ENCODE measurements at regions not wholly inside any gene's neighbourhood (a gene's known extent, or its start where the extent isn't known, plus 50 kb on each side); places are given as distances from the start of the nearest gene placed in this dataset.
"Not testable (repeated sequence)": the region's sequence is repeated elsewhere in the genome, so short reads cannot be mapped to it uniquely, and the experiment has no call there.

DNA sequence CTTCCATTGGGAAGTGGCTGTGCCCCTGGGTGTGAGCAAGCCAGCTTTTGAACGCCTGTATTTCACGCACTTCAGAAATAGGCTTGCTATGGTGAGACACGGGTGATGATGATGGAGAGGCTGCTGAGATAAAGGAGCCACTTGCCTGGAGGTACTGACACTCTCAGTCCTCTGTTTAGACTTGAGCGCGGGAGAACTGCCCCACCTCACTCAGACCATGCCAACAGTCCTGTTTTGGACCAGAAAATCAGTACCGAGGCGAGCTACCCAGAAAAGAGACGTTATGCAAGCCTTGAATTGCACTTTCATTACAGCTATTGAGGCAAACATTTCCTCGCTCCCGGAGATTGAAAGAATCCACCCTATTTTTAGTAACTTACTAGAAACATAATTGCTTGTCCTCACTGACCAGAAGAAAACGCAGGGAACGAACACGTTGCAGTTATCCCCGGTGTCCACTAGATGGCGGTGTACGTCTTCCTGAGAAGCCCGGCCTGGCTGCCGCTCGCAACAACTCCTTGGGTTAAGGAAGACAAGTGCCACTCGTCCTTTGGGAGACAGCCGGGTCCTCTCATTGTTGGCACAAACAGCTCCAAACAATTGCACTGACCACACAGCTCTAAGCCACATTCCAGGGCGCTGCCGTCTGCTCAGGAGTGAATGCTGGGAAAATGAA lies 142.4 kb downstream of the PSAT1 start:
- DNase-seq = no peak

DNA sequence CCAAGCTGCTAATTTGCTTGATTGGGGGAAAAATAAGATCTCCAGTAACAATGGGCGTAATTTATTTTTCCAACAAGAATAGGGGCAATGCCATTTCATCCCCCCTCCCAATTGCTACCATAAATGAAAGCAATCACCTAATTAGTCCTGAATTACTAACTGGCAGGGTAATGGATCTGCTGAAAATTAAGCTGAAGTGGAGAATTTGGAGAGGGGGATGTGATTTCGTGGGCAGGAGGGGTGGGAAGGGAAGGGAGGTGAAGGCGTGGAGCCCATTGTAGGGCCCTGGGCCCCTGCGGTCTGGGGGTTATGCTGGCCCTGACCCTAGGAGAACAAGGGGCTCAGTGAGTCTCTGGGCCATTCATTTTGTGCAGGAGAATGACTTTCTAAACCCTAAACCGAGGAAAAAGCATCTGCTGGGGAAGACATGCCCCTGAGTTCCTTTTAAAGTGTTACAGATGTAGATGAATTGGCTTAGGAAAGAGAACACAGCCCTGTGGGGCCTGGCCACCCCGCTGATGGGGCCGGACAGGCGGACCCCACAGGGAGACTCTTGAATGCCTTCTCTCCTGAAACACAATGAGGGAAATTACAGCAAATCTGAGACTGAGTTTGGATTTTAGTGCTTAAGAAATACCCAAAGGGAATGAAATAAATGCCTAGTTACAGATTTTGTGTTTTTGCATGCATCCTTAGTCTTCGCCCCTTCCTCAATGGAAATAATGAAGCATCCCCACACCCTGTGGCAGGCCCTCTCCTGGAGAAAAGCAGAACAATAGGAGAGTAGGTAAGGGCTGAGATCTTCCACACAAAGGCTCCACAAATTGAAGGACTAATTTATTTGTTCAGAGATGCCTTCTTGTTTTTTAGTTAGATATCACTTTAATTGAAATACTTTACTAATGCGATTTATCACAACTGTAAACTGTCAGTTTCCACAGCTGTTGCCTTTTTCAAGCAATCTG lies 143.2 kb downstream of the PSAT1 start:
- no peak for DNase-seq

DNA sequence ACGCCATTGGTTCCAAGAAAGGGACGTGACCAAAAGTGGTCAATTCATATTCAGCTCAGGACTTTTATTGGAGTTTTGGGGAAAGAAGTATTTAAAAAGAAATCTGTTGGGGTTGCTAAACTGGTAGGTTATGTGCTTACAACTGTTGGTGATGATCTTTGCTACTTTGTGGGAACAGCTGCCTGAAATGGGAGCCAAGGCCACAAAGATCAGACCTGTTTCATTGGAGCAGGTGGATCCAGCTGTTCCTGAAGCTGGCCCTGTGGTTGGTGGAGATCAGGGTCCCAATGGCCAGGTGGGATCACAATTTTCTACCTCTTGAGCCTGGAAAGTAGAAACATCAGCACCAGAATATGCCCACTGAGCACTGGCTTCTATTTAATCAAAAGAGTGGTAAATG lies 144.5 kb downstream of the PSAT1 start:
- no peak for DNase-seq

DNA sequence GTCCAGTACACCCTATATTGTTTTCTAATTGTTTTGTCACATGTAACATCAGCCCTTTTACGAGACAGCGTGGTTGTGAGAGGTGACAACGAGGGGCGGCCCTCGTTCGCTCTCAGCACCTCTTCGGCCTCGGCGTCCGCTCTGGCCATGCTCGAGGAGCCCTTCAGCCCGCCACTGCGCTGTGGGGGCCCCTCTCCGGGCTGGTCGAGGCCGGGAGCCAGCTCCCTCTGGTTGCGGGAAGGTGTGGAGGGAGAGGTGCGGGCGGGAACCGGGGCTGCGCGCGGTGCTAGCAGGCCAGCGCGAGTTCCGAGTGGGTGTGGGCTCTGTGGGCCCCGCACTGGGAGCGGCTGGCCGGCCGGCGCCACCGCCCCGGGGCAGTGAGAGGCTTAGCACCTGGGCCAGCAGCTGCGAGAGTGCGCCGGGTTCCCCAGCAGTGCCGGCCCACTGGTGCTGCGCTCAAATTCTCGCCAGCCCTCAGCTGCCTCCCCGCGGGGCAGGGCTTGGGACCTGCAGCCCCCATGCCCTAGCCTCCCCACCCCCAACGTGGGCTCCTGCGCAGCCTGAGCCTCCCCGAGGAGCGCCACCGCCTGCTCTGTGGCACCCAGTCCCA lies 145.0 kb downstream of the PSAT1 start:
- no peak for DNase-seq

DNA sequence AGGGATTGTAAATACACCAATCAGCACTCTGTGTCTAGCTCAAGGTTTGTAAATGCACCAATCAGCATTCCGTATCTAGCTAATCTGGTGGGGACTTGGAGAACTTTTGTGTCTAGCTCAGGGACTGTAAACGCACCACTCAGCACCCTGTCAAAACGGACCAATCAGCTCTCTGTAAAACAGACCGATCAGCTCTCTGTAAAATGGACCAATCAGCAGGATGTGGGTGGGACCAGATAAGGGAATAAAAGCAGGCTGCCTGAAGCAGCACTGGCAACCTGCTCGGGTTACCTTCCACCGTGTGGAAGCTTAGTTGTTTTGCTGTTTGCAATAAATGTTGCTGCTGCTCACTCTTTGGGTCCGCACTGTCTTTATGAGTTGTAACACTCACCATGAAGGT lies 145.7 kb downstream of the PSAT1 start:
- not testable (repeated sequence) for DNase-seq

DNA sequence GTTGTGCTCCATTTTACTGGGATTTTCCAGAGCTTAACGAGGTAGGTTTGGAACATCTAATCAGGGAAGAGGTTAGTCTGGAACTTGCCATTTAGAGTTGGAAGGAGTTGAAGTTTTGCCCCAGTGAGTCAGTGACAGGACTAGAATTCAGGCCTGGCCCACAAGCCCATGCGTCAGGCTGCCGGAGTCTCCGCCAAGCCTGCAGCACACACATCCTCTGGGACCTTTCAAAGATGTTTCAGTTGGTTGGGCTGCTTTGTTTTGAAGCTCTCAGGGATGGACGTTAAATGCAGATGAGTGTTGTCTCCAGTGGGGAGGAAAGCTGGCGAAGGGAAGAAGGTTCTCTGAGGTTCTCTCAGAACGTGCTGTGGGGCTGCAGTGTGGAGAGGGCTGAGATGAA lies 147.0 kb downstream of the PSAT1 start:
- DNase-seq = no peak

DNA sequence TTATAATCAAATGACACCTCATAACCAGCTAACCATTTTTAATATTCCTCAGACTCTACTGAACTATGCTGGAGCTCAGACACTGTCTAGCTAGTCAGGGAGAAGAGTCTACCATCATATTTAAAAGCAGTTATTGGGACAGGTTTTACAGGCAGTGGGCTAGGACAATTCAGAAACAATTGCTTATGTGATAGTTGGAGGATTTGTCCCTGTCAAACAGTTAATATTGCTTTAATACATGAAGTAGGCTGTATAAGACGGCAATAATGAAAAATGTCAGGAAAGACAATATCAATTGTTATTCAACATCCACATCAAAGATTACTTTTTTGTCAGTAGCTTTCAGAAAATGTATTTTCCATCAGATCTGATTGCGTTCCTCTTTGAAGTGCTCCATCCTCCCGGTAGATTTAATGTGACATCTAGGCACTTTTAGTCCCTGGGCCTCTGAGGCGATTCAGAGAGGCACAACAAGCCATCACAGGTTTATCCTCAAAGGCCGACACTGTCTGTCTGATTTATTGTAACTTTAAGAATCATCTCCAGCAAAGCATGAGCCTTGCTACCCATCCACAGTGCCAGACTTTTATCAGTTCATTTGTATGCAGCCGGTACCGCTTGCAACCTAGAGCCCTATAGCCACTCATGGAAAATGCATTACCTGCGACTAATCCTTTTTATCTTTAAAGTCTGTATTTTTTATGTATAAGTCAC lies 152.2 kb downstream of the PSAT1 start:
- DNase-seq = no peak

DNA sequence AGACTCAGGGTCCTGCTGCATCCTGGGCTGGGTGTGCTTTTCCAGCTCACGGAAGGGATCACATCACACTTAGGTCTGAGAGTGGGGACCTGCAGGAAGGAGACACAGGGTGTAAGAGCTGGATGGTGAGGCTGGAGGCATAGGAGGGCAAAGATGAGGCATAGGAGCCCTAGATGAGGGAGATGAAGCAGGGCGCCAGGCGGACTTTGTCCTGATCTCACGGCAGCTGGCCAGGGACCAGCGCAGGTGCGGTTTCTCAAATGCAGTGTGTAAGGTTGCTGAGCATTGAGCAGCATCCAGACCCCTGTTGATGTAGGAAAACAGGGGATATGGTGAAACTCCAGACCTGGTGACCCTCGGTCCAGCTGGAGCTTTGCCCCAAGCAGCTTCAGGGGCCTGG lies 156.5 kb downstream of the PSAT1 start:
- DNase-seq = no peak

DNA sequence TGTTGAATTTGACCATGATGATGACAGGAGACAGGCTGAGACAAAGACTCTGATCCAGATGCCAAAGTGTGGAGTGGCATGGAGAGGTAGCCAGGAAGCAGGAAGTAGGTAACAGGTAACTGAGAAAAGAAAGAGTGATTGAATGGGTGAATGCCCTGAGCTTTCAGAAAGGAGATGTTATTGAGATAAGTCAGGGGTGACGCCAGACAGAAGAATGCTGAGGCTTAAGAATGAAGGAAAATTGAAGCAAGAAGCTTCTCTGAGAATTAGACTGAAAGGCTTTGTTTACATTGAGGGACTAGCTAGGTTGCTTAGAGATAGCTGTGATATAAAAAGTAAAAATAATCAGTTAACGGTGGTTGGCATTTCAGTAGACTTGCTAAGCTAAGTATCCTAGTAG lies 165.7 kb downstream of the PSAT1 start:
- DNase-seq = no peak

DNA sequence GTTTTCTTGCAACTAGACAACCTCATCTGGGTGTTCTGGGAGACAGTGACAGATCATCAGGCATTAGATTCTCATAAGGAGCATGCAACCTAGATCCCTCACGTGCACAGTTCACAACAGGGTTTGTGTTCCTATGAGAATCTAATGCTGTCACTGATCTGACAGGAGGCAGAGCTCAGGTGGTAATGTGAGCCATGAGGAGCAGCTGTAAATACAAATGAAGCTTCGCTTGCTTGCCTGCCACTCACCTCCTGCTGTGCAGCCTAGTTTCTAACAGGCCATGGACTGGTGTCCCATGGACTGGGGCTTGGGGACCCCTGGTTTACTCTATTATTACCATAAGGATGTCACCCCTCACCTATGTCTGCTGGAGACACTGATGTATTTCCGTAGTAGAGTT lies 166.8 kb downstream of the PSAT1 start:
- no peak for DNase-seq

DNA sequence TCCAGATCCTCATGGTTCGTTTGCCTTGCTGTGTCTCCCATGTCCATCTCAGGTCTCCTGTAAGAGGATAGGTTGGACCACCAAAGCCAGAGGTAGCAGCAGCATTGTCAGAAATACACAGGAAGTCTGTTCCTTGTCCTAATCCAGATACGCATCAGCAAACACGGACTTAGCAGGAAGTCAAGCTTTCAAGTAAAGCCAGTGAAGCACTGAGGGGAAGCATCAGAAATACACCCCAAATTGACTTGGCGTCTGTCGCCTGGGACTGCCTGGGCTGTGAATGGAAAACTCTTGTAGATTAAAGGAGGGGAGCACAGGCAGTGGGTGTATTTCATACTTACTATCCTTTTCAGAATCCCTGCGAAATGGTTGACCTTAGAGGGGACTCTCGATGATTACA lies 171.3 kb downstream of the PSAT1 start:
- DNase-seq = no peak

DNA sequence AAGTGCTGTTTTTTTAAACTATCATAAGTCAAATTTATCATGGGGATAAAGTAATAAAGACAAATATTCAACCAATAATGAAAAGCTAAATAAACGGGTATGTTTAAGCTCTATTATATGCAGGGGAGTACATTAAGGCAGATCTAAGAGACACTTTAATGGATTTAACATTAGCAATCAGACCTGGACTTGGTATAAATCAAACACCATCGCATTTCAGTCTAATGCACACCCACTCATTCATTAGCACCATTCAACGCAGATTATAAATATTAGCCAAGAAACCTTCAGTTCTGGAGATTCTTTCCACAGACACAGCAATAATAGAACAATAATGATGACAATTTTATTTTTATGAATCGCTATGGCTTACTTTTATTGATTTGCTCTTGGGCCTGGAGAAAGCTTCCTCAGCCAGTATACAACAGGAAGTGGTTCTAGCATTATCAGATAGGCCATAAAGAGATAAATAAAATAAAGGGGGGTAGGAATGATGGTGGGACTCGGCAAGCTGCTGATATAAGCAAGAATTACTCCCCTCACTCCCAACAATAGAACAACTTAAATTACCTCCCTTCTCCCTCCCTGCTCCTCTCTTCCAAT lies 172.2 kb downstream of the PSAT1 start:
- DNase-seq = no peak

DNA sequence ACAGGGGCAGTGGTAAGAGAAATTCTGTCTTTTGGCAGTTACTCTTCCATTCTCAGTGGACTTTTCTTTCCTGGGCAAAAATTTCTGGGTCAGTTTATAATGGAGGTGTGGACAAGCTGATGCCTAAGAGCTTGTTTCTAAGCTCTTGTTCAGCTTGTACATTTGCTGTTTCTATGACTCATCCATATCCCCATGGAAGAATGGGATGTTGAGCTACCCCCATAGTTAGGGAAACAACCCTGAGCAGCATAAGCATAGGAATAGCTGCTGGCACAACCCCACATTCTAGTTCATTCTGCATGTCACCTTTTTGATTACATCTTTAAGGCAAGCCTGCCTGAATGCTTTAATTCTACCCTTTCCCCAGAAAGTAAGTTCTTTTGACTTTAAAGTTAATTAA lies 173.3 kb downstream of the PSAT1 start:
- DNase-seq = no peak

DNA sequence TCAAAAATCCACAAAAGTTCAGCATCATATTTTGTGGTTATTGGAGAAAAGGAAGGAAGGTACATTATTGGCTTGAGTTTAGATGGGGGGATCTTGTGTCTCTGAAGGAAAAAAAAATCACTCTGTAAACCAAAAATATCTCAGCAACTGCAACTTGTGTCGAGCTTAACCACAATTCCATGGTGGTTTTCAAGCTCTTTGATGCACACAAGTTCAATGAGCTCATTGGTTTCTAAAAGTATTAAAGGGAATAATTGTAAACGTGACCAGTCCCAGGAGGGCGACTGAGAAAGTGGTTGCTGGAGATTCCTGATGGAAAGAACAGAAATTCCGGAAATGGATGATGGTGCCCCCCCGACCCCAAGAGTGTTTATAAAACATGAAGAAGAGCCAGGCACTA lies 173.8 kb downstream of the PSAT1 start:
- DNase-seq = no peak

DNA sequence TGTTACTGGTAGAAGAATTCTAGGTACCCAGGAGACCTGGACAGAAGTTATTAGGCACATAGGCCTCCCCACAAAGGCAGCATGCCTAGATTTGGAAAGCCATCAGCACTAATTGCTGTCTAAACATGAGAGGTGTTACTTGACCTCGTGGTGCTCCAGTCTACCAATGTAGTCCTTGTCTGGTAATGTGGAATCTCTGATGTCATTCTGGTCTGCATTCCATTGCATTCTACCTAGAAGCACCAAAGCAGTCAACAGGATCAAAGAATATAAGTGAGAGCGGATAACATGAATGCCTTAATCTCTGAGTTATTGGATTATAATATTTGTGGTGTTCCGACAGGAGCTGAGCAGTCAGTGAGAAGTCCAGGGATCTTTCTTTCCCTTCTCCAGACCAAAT lies 175.2 kb downstream of the PSAT1 start:
- DNase-seq = no peak

DNA sequence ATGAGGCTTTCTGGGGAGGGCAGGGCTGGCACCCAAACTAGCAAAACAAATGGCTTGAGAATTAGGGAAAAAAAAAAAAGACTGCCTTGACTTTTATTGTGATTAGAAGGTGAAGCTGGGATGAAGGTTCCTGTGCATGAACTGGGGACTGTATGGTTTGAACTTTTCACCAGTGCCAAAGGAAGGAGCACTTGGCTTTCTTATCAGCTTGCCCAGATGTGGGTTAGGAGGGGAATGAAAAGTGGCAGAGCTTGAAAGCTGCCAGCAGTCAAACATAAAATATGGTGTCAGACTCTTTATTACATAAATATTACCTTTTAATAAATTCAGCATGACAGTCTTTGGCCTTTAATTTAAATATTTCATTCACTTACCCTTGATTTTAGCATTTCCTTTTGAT lies 182.5 kb downstream of the PSAT1 start:
- no peak for DNase-seq

DNA sequence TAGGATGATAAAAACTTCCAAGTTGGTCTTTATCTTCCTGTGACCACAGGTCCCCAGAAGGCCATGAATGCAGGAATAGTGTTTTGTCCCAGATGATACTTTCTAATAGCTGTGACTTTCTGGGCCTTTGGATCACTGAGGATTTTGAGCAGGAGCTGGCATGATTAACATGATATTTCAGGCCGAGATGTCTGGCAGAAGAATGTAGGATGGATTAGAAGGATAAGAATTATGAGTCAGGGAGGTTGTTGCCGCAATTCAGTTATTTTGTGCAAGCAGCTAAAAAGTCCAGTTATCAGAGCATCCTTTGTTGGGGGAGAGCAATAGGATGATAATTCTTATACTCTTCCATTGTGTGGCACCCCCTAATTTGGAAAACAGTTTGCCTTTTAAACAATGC lies 189.7 kb downstream of the PSAT1 start:
- DNase-seq = no peak

DNA sequence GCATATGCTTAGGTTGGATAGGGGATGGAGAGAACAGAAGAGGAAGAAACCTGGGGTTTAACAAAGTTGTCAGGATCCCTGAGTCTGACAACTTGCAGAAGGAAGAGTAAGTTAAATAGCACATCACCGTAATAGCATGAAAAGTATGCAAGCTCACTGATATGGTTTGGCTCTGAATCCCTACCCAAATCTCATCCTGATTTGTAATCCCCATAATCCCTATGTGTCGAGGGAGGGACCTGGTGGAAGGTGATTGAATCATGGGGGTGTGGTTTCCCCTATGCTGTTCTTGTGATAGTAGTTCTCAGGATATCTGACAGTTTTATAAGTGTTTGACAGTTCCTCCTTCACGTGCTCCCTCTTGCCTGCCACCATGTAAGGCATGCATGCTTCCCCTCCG lies 193.3 kb downstream of the PSAT1 start:
- no peak for DNase-seq

DNA sequence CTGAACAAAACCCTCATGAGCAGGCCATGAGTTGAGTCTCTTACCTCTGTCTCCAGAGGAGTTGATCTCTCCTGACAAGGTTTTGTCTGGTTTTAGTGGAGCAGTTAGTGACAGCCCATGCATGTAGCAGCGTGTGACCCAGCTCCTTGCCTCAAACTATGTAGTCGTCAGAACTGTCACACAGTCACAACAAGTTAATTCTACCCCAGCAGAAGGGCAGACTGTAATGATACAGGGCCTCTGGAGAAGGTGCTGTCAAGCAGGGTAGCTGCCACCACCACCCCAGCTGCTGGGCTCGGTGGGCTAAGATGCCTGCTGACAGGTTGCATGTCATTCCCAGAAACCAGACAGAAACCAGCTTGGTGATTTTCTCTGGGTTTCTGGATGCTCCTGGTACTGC lies 194.5 kb downstream of the PSAT1 start:
- no peak for DNase-seq

DNA sequence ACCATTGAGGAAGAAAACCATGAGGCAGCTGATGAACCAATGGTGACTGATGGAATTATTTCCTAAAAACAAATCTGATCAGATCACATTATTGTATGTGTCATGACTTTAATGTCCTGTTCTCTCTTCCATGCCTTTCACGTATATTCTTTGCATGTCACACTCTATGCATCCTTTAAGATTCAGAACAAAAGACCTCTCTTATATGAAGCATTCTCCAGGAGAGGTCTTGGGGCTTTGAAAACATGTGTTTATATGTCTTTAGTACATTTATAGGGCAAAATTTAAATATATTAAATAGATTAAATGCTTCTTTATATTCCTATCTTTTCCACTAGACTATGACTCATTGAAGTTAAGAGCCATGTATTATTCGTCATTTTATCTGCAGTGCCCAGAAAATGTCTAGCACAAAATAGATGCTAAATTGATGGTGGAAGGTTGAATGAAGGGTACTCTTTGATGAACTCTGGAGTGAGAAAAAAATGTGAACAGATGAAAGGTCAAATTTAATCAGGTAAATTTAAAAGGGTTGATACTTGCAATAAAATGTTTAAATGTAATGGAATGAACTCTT lies 196.3 kb downstream of the PSAT1 start:
- DNase-seq = no peak

DNA sequence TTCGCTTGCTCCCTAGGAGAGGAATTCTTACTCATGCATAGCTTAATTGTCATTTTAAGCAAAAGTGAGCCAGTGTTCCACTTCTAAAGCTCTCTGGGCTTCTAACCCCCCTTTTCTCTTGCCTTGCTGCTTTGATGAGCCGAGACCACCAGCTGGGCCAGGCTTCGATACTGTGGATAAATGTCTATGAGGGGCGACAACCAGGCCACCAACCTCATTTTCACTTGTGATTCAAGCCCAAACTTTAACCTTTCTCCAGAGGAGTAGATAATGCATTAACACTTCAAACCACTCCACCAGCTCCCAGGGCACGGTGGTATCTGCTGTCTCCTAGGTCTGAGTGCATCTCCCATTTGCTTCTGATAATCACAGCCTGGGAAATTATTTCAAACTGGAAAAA lies 205.6 kb downstream of the PSAT1 start:
- no peak for DNase-seq

DNA sequence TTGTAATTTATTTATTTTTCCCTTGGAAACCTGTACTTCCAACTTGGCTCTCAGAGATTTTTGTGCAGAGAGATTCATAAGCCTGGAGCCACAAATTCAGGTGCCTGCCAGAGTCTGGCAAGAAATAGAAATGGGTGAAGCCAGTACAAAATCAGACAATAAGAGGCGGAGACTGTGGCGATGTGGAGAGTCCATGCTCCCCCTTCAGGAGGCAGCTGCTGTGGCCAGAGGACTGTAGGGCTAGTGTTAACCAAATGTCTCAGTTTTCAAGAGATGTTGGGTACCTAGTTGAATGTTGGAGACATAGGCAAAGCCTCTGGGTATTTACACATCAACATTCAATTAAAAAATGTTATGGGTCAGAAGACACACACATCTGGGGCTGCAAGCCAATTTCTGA lies 208.6 kb downstream of the PSAT1 start:
- DNase-seq = no peak

DNA sequence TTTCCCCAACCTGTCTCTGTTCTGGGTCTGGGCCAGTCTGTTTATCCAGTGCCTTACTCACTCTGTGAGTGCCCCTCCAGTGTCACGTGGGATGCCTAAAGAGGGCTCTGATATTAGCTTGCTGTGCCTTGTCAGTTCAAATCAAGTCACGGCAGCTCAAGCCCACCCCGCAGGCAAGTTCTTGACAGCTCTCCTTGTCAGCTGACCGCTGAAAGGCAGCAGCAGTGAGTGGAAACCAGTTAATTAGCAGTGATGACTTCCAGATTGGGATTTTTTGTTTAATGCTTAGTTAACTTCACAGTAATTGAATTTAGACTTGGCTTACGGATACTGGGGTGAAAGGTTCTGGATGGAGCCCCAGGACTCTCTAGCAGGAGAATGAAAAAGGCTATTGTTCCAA lies 210.1 kb downstream of the PSAT1 start:
- DNase-seq = no peak

Measured in SIG-M5 (cell line).